ENCODE measurements at regions not wholly inside any gene's neighbourhood (a gene's known extent, or its start where the extent isn't known, plus 50 kb on each side); places are given as distances from the start of the nearest gene placed in this dataset.

GRCh38 chr2:129499747-129500146 lies 479.7 kb upstream of the RAB6C start:
- Histone ChIP-seq H3K4me2 (ENCODE audit: low read length) (no peak overlapping the region), H3K4me3 (ENCODE audit: low read length) (no peak overlapping the region), H4K20me1 (ENCODE audit: low read length) (no peaks in the 10 kb centered on the region), H3K9ac (ENCODE audit: low read length) (no peak overlapping the region), H3K4me1 (ENCODE audit: insufficient read depth, low read length) (no peaks in the 10 kb centered on the region), H3K79me2 (ENCODE audit: low read length) (no peaks in the 10 kb centered on the region), H3K27ac (ENCODE audit: low read length) (no peak overlapping the region), H2AFZ (ENCODE audit: low read length) (no peak overlapping the region), H3K9me2 (replicated peaks; ENCODE audit: low read length) (no peaks in the 10 kb centered on the region), H3K27me3 (ENCODE audit: low read length) (no peaks in the 10 kb centered on the region), H3F3A (ENCODE audit: low read length, unreplicated experiment) (no peaks in the 10 kb centered on the region), H3K36me3 (ENCODE audit: low read depth, low read length) (no peaks in the 10 kb centered on the region), H3K9me3 (ENCODE audit: low read length) (no peaks in the 10 kb centered on the region)
- CTCF ChIA-PET, result no interaction called here
- no TSS peak for BruUV-seq (replicated peaks)
- ATAC-seq (no peak), DNase-seq (no peak)
- no peak for TF ChIP-seq EZH2phosphoT487 (IDR thresholded peaks at IDR 0.05; ENCODE audit: borderline replicate concordance, low read length)
- TF ChIP-seq EZH2 (IDR thresholded peaks at IDR 0.05; ENCODE audit: low read length, unreplicated experiment), result no peak
- TF ChIP-seq CTCF (conservative IDR thresholded peaks at IDR 0.05; ENCODE audit: low read depth, low read length), result no peak
- POLR2A ChIA-PET (ENCODE audit: unreplicated experiment), result no interaction called here
- intact Hi-C loops (cut with micrococcal nuclease), result no loop called here

GRCh38 chr2:129502781-129503180 lies 476.7 kb upstream of the RAB6C start:
- TF ChIP-seq EZH2 (IDR thresholded peaks at IDR 0.05; ENCODE audit: low read length, unreplicated experiment) (no peak), CTCF (conservative IDR thresholded peaks at IDR 0.05; ENCODE audit: low read depth, low read length) (no peak), EZH2phosphoT487 (IDR thresholded peaks at IDR 0.05; ENCODE audit: borderline replicate concordance, low read length) (no peak)
- H3F3A ChIP-seq (ENCODE audit: low read length, unreplicated experiment), result no peaks in the 10 kb centered on the region
- no peak overlapping the region for H3K27ac ChIP-seq (ENCODE audit: low read length)
- no peak overlapping the region for H2AFZ ChIP-seq (ENCODE audit: low read length)
- intact Hi-C loops (cut with micrococcal nuclease), result no loop called here
- BruUV-seq (replicated peaks), result no TSS peak
- no peak for ATAC-seq
- no peak overlapping the region for H3K4me2 ChIP-seq (ENCODE audit: low read length)
- no peaks in the 10 kb centered on the region for H3K4me1 ChIP-seq (ENCODE audit: insufficient read depth, low read length)
- no peaks in the 10 kb centered on the region for H3K9me2 ChIP-seq (replicated peaks; ENCODE audit: low read length)
- H3K9ac ChIP-seq (ENCODE audit: low read length), result no peak overlapping the region
- ChIA-PET POLR2A (ENCODE audit: unreplicated experiment) (no interaction called here), CTCF (no interaction called here)
- H3K4me3 ChIP-seq (ENCODE audit: low read length), result no peak overlapping the region
- no peaks in the 10 kb centered on the region for H3K36me3 ChIP-seq (ENCODE audit: low read depth, low read length)
- peaks cover 4% of the 10 kb centered on the region; the same call in 1 of the 2 replicates for H3K9me3 ChIP-seq (ENCODE audit: low read length)
- H4K20me1 ChIP-seq (ENCODE audit: low read length), result no peaks in the 10 kb centered on the region
- H3K27me3 ChIP-seq (ENCODE audit: low read length), result no peaks in the 10 kb centered on the region
- no peak for DNase-seq
- no peaks in the 10 kb centered on the region for H3K79me2 ChIP-seq (ENCODE audit: low read length)

- no TSS peak for BruUV-seq (replicated peaks)
- TF ChIP-seq EZH2 (IDR thresholded peaks at IDR 0.05; ENCODE audit: low read length, unreplicated experiment) (no peak), CTCF (conservative IDR thresholded peaks at IDR 0.05; ENCODE audit: low read depth, low read length) (no peak), EZH2phosphoT487 (IDR thresholded peaks at IDR 0.05; ENCODE audit: borderline replicate concordance, low read length) (no peak)
- POLR2A ChIA-PET (ENCODE audit: unreplicated experiment), result no interaction called here
- H3K27ac ChIP-seq (ENCODE audit: low read length), result no peak overlapping the region
- H3K4me3 ChIP-seq (ENCODE audit: low read length), result no peak overlapping the region
- no peak overlapping the region for H3K4me2 ChIP-seq (ENCODE audit: low read length)
- H3K4me1 ChIP-seq (ENCODE audit: insufficient read depth, low read length), result no peaks in the 10 kb centered on the region
- no peaks in the 10 kb centered on the region for H4K20me1 ChIP-seq (ENCODE audit: low read length)
- no peaks in the 10 kb centered on the region for H3K79me2 ChIP-seq (ENCODE audit: low read length)
- H3K27me3 ChIP-seq (ENCODE audit: low read length), result no peaks in the 10 kb centered on the region
- H3K9ac ChIP-seq (ENCODE audit: low read length), result no peak overlapping the region
- intact Hi-C loops (cut with micrococcal nuclease), result no loop called here
- DNase-seq, result no peak
- peaks cover 4% of the 10 kb centered on the region; the same call in 1 of the 2 replicates for H3K9me3 ChIP-seq (ENCODE audit: low read length)
- H2AFZ ChIP-seq (ENCODE audit: low read length), result no peak overlapping the region
- ATAC-seq, result no peak
- H3F3A ChIP-seq (ENCODE audit: low read length, unreplicated experiment), result no peaks in the 10 kb centered on the region
- no peaks in the 10 kb centered on the region for H3K36me3 ChIP-seq (ENCODE audit: low read depth, low read length)
- no peaks in the 10 kb centered on the region for H3K9me2 ChIP-seq (replicated peaks; ENCODE audit: low read length)
- CTCF ChIA-PET, result no interaction called here
Measured at GRCh38 chr2:129504646-129505045, 474.8 kb upstream of the RAB6C start.
